ENCODE measurements at regions not wholly inside any gene's neighbourhood (a gene's known extent, or its start where the extent isn't known, plus 50 kb on each side); places are given as distances from the start of the nearest gene placed in this dataset.

DNA sequence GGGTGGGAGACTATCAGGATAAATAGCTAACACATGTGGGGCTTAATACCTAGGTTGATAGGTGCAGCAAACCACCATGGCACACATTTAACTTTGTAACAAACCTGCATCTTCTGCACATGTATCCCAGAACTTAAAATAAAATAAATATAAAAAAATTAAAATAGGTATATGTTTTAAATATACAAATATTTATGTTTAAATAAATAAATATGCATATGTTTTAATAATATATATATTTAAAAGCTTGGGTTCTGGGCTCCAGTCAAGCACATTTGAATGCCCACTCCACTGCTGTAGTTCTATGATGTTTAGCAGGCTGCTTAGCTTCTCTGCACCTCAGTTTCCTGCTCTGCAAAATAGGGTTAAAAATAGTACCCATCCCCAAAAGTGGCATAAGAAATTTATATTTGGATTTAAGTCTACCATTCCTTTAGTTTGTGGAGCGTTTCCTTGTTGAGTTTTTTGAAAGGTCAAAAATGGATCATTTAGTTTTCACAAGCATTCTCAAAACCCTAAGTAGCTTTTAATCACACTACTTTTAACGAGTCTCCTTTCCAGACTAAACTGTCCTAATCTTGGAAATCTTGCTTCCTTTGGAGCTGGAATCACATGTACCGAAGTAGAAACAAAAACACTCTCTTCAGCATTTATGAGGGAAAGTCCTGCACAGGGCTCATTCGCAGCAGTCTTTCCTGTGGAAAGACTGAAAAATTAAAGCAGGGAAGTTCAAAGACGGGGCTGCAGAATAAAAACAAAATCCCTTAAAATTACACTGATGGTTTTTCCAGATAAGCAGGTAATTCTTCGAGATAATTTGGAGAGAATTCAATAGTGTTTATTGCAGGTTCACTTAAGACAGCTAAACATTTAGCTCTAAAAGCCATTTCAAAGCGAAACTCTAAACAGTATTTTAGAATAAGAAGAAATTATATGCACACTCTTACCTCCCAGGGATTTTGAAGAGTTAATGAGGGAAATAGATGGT lies 111.7 kb upstream of the LYZL1 start:
- no peaks in the 10 kb centered on the region for H3K27me3 ChIP-seq (ENCODE audit: insufficient read depth, low read length)
- no peaks in the 10 kb centered on the region for H3K36me3 ChIP-seq (ENCODE audit: insufficient read depth, low read length)
- no peak overlapping the region for H3K4me3 ChIP-seq (ENCODE audit: low read depth, low read length, poor library complexity, severe bottlenecking)
- TF ChIP-seq, protein P1, sequence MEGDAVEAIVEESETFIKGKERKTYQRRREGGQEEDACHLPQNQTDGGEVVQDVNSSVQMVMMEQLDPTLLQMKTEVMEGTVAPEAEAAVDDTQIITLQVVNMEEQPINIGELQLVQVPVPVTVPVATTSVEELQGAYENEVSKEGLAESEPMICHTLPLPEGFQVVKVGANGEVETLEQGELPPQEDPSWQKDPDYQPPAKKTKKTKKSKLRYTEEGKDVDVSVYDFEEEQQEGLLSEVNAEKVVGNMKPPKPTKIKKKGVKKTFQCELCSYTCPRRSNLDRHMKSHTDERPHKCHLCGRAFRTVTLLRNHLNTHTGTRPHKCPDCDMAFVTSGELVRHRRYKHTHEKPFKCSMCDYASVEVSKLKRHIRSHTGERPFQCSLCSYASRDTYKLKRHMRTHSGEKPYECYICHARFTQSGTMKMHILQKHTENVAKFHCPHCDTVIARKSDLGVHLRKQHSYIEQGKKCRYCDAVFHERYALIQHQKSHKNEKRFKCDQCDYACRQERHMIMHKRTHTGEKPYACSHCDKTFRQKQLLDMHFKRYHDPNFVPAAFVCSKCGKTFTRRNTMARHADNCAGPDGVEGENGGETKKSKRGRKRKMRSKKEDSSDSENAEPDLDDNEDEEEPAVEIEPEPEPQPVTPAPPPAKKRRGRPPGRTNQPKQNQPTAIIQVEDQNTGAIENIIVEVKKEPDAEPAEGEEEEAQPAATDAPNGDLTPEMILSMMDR (IDR thresholded peaks at IDR 0.05; ENCODE audit: low read length), result no peak
- TF ChIP-seq EZH2 (IDR thresholded peaks at IDR 0.05; ENCODE audit: borderline replicate concordance, low read length), result no peak
- no peak overlapping the region for H3K9ac ChIP-seq (ENCODE audit: low read length)
- no peaks in the 10 kb centered on the region for H3K79me2 ChIP-seq (ENCODE audit: insufficient read depth, low read length)
- no peaks in the 10 kb centered on the region for H3K9me2 ChIP-seq (ENCODE audit: low read depth, low read length)
- no peak overlapping the region for H3K27ac ChIP-seq (ENCODE audit: low read depth, low read length, poor library complexity, severe bottlenecking)
- H3K4me1 ChIP-seq (ENCODE audit: insufficient read depth, low read length, severe bottlenecking), result no peaks in the 10 kb centered on the region
- H3K9me3 ChIP-seq (ENCODE audit: low read length), result no peaks in the 10 kb centered on the region
- no peaks in the 10 kb centered on the region for H4K20me1 ChIP-seq (ENCODE audit: insufficient read depth, low read length)
- H3F3A ChIP-seq (ENCODE audit: insufficient read depth, low read length), result no peaks in the 10 kb centered on the region
- H3K4me2 ChIP-seq (ENCODE audit: low read length), result no peak overlapping the region
- H2AFZ ChIP-seq (ENCODE audit: low read length), result no peak overlapping the region

GRCh38 chr10:29181936-29182335 lies 106.9 kb upstream of the LYZL1 start:
- H3K4me1 ChIP-seq (ENCODE audit: insufficient read depth, low read length, severe bottlenecking), result no peaks in the 10 kb centered on the region
- no peaks in the 10 kb centered on the region for H3K36me3 ChIP-seq (ENCODE audit: insufficient read depth, low read length)
- no peaks in the 10 kb centered on the region for H3K9me2 ChIP-seq (ENCODE audit: low read depth, low read length)
- H3K4me3 ChIP-seq (ENCODE audit: low read depth, low read length, poor library complexity, severe bottlenecking), result no peak overlapping the region
- H3K27ac ChIP-seq (ENCODE audit: low read depth, low read length, poor library complexity, severe bottlenecking), result no peak overlapping the region
- no peak overlapping the region for H3K4me2 ChIP-seq (ENCODE audit: low read length)
- H3F3A ChIP-seq (ENCODE audit: insufficient read depth, low read length), result no peaks in the 10 kb centered on the region
- no peak overlapping the region for H3K9ac ChIP-seq (ENCODE audit: low read length)
- TF ChIP-seq EZH2 (IDR thresholded peaks at IDR 0.05; ENCODE audit: borderline replicate concordance, low read length), result no peak
- TF ChIP-seq, protein P1 (IDR thresholded peaks at IDR 0.05; ENCODE audit: low read length), result no peak
- no peaks in the 10 kb centered on the region for H3K9me3 ChIP-seq (ENCODE audit: low read length)
- H4K20me1 ChIP-seq (ENCODE audit: insufficient read depth, low read length), result no peaks in the 10 kb centered on the region
- H2AFZ ChIP-seq (ENCODE audit: low read length), result no peak overlapping the region
- no peaks in the 10 kb centered on the region for H3K79me2 ChIP-seq (ENCODE audit: insufficient read depth, low read length)
- H3K27me3 ChIP-seq (ENCODE audit: insufficient read depth, low read length), result no peaks in the 10 kb centered on the region

- H3K9me3 ChIP-seq (ENCODE audit: low read length), result no peaks in the 10 kb centered on the region
- H3K9ac ChIP-seq (ENCODE audit: low read length), result no peak overlapping the region
- H3K9me2 ChIP-seq (ENCODE audit: low read depth, low read length), result no peaks in the 10 kb centered on the region
- no peak for TF ChIP-seq EZH2 (IDR thresholded peaks at IDR 0.05; ENCODE audit: borderline replicate concordance, low read length)
- TF ChIP-seq, protein P1 (IDR thresholded peaks at IDR 0.05; ENCODE audit: low read length), result no peak
- no peaks in the 10 kb centered on the region for H3K79me2 ChIP-seq (ENCODE audit: insufficient read depth, low read length)
- H4K20me1 ChIP-seq (ENCODE audit: insufficient read depth, low read length), result no peaks in the 10 kb centered on the region
- H3K4me3 ChIP-seq (ENCODE audit: low read depth, low read length, poor library complexity, severe bottlenecking), result no peak overlapping the region
- no peak overlapping the region for H3K4me2 ChIP-seq (ENCODE audit: low read length)
- no peaks in the 10 kb centered on the region for H3K4me1 ChIP-seq (ENCODE audit: insufficient read depth, low read length, severe bottlenecking)
- no peaks in the 10 kb centered on the region for H3F3A ChIP-seq (ENCODE audit: insufficient read depth, low read length)
- H2AFZ ChIP-seq (ENCODE audit: low read length), result no peak overlapping the region
- no peak overlapping the region for H3K27ac ChIP-seq (ENCODE audit: low read depth, low read length, poor library complexity, severe bottlenecking)
- no peaks in the 10 kb centered on the region for H3K27me3 ChIP-seq (ENCODE audit: insufficient read depth, low read length)
- no peaks in the 10 kb centered on the region for H3K36me3 ChIP-seq (ENCODE audit: insufficient read depth, low read length)
Measured at GRCh38 chr10:29183301-29183945, 105.4 kb upstream of the LYZL1 start.

Data from OCI-LY1 (cell line).